GM19468 (cell line): ENCODE measurements at regions not wholly inside any gene's neighbourhood (a gene's known extent, or its start where the extent isn't known, plus 50 kb on each side); places are given as distances from the start of the nearest gene placed in this dataset.

Experiments
- ATAC-seq: cut with Tn5 transposase; IDR thresholded peaks from one replicate; pipeline ENCODE4 v1.9.1; 2021; ENCODE audit warnings: mild to moderate bottlenecking, moderate library complexity, moderate number of reproducible peaks; ENCODE audit not compliant: unreplicated experiment; ENCODE audit errors: extremely low read depth

GRCh38 chrX:124507246-124507645 lies 160.9 kb downstream of the SH2D1A start:
- ATAC-seq = no peak

GRCh38 chrX:124518885-124519284 lies 172.5 kb downstream of the SH2D1A start:
- no peak for ATAC-seq

DNA sequence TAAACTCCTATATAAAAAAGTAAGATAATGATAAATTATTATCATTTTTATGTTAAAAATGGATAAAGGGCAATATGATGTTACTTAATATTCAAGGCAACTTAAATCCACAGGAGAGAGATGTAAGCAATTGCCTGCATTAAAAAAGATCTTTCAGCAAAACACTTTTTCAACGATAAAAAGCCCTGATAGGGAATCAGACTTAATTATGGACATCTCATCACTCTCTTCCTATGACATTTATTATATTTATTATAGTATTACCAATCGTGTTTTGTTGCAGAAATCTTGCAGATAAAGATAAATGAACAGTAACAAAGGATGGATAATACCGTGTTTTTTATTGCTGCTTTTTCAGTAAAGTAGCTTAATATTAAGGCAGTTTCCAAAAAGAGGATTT lies 178.5 kb downstream of the SH2D1A start:
- ATAC-seq = no peak

GRCh38 chrX:124529786-124530185 lies 183.4 kb downstream of the SH2D1A start:
- ATAC-seq = no peak

DNA sequence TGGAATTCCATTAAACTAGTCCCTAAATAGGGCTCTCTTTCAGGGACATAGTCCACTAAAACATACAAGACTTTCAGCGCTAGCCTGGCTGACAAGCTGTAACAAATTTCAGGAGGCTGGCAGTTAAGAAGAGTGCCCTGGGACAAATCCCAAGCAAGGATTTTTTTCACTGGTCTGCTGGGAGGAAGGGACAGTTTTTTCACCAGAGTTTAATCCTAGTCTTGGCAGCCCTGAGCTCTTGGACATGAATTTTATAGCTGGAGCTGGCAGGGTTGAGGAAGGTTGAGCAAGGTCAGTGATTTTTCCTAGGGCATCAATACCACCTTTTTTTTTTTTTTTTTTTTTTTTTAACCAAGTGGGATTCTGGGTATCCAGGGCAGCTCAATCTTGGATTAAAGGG lies 184.4 kb downstream of the SH2D1A start:
- no peak for ATAC-seq

DNA sequence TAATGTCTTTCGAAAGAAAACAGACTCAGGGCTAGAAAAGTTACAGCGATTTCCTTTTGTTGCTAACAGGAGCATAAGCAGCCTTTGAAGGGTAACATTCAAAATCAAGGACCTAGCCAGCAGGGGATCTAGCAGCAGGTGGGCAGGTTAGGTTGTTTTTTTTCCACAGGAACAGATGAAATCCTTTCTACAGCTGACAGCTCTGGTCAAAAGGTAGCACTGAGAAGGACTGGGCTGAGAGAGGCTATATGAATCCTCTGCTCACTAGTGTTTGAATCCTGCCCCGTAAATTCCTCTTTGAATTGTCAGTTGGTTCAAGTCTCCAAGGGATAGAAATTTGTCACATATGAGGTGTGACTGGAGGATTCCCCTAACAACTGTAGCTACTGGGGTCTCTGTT lies 188.2 kb downstream of the SH2D1A start:
- ATAC-seq = no peak

GRCh38 chrX:124540474-124540873 lies 194.1 kb downstream of the SH2D1A start:
- ATAC-seq = no peak

DNA sequence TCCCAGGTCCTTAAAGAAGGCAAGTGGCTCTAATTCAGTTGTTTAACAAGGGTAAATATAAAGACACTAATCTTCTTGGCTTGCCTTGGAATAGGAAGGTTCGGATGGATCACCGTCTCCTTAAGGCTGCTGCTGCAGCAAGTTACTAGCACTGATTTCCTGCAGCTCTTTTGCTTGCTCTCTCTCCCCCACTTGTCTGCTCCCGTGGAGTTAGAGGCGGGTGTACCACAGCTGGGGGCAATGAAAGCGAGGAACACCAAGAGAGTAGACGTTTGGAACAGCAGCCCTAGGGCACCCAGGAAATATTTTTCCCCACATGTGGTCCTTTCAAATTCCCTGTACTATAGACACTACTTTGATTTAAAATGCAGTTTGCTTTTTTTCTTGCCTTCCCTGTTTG lies 202.2 kb downstream of the SH2D1A start:
- ATAC-seq = no peak

GRCh38 chrX:124555036-124555595 lies 208.8 kb downstream of the SH2D1A start:
- no peak for ATAC-seq

GRCh38 chrX:124557976-124558375 lies 211.6 kb downstream of the SH2D1A start:
- no peak for ATAC-seq

DNA sequence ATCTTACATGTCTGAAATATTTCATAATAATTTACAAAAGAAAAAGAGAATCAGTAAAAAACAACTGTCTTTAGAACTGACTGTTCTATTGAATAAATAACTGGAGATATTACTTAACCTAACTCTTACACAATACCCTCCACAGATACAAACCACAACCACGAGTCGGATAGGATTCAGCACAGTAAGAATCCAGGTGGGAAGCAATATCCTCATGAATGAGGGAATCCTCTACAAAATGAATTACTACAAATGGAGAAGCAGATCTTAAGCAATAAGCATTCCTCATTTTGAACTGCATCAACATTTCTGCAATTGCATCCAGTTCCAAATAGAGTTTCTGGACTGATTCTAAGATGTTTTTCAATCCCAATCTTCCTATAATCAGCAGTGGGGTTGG lies 227.1 kb downstream of the SH2D1A start:
- ATAC-seq = no peak

- no peak for ATAC-seq
Measured at GRCh38 chrX:124592744-124593143, 246.4 kb downstream of the SH2D1A start.

- no peak for ATAC-seq
Measured at GRCh38 chrX:124594017-124594651, 247.8 kb downstream of the SH2D1A start.

- no peak for ATAC-seq
Measured at GRCh38 chrX:124605511-124605910, 259.1 kb downstream of the SH2D1A start.

- no peak for ATAC-seq
Measured at GRCh38 chrX:124606724-124607123, 260.4 kb downstream of the SH2D1A start.

DNA sequence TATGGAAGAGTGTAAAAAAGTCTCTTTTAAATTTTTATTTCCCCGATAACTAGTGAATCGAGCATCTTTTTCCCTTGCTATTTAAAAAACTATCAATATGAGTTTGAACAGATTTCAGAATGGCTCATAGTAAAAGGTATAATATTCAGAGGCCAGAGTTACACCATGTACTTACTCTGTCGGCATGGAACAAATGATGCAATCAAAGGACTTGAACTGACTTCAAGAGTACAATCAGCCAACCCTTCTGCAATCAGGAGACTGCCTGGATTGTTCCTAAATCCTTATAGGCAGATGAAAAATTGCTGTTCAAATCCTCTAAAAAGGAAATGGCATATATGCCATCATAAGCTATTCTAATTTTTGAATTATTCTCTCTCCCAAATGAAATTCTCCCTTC lies 273.3 kb downstream of the SH2D1A start:
- no peak for ATAC-seq

DNA sequence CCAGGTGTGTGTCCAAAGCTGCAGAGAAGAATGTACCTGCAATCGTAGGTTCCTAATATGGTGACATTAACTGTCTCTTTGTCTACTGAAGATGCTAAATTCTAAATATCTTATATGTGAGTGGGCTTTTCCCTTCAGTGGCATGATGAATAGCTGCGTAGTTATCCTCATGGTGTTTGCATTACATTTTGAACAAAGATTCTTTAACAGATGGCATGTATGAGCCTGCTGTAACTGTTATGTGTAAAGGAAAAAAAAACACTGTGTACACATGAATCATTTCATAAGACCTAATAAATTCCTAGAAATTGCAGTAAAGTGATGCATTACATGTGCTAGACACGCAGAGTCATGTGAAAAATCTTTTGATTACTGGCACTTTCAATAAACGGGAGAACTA lies 288.0 kb downstream of the SH2D1A start:
- no peak for ATAC-seq

DNA sequence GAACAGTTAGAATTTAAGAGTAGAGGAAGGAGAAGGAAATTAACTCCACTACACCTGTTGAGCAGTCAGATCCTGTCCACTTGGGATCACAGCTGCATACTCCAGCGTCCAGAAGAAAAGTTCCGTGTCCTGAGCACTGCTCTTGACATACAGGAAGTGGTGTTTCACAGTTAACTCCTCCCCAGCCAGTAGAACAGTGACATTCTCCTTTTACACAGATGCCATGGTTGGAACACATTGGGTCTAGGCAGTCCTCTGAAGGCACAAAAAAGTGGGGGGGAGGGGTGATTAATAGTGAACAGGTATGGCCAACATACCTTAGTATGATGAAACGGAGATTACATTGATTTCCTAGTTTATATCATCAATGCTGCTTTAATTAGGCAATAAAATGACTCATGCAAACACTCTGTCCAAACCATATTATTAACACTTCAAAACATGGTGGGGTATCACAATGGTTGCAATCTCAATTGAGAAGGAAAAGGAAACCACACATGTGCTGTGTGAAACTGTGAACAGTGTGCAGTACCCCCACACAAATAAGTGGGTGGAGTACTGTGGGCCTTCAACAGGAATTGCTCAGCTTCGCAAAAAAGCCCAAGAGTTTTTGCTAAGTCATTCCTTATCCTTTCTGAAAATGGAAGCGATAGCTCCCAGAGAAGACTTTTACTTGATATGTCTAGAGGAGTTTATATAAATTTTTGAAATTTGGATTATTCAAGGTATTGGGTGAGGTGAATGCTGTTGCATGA lies 295.6 kb downstream of the SH2D1A start:
- ATAC-seq = no peak

DNA sequence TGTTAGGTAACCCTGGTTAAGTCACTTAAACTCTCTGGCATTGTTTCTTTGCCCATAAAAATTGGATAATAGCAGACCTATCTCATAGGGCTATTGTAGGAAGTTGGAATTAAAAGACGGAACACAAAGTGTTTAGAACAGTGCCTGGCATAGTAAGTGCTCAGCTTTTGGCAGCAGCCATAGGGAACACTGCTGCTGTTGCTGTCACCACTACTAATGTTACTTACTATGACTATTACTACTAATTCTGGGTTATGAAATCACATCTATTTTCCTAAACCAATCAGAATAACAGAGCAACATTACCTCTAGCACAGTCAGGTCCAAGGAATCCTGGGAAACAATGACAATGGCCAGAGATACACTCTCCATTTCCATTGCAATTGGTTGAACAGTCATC lies 300.0 kb downstream of the SH2D1A start:
- no peak for ATAC-seq

- ATAC-seq = no peak
Measured at GRCh38 chrX:124651031-124651430, 304.7 kb downstream of the SH2D1A start.

DNA sequence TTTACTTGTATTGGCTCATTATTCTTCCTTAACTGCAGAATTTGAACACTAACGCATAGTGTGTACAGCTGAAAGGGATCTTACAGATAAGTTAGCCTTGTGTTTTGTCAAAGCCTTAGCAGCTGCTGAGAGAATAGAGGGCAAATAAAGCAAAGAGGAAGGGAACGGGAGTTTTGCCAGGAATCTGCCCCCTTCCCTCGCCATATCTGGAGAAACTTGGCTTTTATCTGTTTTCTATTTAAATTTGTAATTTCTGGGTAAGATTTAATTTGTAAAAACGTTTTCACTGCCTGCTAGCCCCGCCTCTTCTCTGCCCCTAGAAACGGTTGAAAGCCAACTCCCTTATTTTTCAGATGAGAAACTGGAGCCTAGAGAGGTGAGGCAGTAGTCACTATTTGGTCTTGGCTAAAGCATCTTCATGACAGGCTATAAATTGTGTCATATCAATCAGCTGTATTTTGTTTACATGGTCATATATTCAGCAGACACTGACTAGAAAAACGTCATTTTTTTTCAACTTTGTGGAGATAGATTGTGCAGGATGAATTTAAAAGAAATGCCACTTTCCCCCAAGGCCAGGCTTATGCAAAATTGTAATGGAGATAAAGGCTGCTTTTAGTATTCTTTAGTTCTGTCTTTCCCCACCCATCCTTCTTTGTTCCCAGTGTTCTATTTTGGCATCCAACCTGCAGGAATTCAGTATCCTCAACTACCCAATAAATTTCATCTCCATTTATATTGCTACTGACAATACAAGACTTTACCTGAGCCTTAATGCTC lies 319.4 kb downstream of the SH2D1A start:
- ATAC-seq = no peak
